ENCODE measurements at regions not wholly inside any gene's neighbourhood (a gene's known extent, or its start where the extent isn't known, plus 50 kb on each side); places are given as distances from the start of the nearest gene placed in this dataset.
"Not testable (repeated sequence)": the region's sequence is repeated elsewhere in the genome, so short reads cannot be mapped to it uniquely, and the experiment has no call there.

DNA sequence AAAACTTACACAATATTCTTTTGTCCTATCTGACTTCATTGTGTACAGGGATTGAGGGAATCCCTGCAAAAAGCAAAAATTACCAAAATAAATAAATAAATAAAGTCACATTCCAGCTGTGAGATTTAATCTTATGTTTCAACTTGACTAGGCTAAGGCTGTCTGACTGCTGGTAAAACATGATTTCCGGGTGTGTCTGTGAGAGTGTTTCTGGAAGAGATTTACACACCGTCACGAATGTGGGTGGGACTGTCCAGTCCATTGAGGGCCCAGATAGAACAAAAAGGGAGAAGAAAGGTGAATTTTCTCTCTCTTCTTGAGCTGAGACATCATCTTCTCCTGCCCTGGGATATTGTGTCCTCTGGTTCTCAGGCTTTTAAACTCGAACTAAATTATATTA lies 166.1 kb downstream of the LIG4 start:
- H3K4me1 ChIP-seq (ENCODE audit: control insufficient read depth in 1 of 2, insufficient read depth in 2 of 2, low read length in 2 of 2): no peaks in the 10 kb centered on the region
- no peak overlapping the region for H3K9ac ChIP-seq (ENCODE audit: low read depth in 1 of 2, low read length in 2 of 2)
- H3K27ac ChIP-seq (ENCODE audit: low read depth, low read length): no peak overlapping the region
- no peaks in the 10 kb centered on the region for H3K27me3 ChIP-seq (ENCODE audit: control insufficient read depth in 1 of 2, insufficient read depth in 2 of 2, low read length in 2 of 2)
- H3K4me3 ChIP-seq (ENCODE audit: low read depth in 1 of 2, low read length in 2 of 2): no peak overlapping the region
- no peaks in the 10 kb centered on the region for H3K36me3 ChIP-seq (ENCODE audit: control insufficient read depth in 1 of 2, insufficient read depth in 2 of 2, low read length in 2 of 2)
- no peaks in the 10 kb centered on the region for H3K9me3 ChIP-seq (ENCODE audit: control insufficient read depth in 1 of 2, low read length in 2 of 2)

DNA sequence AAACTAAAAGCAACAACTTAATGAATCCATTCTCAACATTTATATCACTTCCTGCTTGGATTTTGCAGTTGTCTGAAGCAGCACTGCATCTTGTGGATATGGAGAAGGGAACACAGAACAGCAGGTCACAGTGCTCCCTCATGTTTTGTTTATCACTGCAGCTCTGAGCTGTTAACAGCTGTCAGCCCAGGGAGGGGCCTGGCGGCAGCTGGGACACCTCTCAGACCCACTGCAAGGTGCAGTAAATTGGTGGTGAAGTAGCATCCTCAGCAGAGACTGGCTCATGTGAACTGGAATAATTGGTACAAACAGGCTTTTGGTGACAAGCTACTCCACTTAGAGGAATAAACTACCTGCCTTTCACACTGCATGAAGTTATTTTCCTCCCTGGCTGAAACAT lies 170.4 kb downstream of the LIG4 start:
- Histone ChIP-seq H3K27me3 (ENCODE audit: control insufficient read depth in 1 of 2, insufficient read depth in 2 of 2, low read length in 2 of 2) (no peaks in the 10 kb centered on the region), H3K9me3 (ENCODE audit: control insufficient read depth in 1 of 2, low read length in 2 of 2) (no peaks in the 10 kb centered on the region), H3K36me3 (ENCODE audit: control insufficient read depth in 1 of 2, insufficient read depth in 2 of 2, low read length in 2 of 2) (no peaks in the 10 kb centered on the region), H3K4me1 (ENCODE audit: control insufficient read depth in 1 of 2, insufficient read depth in 2 of 2, low read length in 2 of 2) (no peaks in the 10 kb centered on the region), H3K9ac (ENCODE audit: low read depth in 1 of 2, low read length in 2 of 2) (no peak overlapping the region), H3K27ac (ENCODE audit: low read depth, low read length) (no peak overlapping the region), H3K4me3 (ENCODE audit: low read depth in 1 of 2, low read length in 2 of 2) (no peak overlapping the region)

DNA sequence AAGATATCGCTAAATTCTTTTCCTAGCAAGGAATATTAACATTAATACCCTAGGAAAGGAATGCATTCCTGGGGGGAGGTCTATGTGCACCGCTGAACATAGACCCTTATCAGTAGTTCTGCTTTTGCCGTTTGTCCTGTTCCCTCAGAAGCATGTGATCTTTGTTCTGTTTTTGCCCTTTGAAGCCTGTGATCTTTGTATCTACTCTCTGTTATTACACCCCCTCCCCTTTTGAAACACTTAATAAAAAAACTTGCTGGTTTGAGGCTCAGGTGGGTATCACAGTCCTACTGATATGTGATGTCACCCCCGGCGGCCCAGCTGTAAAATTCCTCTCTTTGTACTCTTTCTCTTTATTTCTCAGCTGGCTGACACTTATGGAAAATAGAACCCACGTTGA lies 172.5 kb downstream of the LIG4 start:
- H3K9me3 ChIP-seq (ENCODE audit: control insufficient read depth in 1 of 2, low read length in 2 of 2); H3K9ac ChIP-seq (ENCODE audit: low read depth in 1 of 2, low read length in 2 of 2); H3K27ac ChIP-seq (ENCODE audit: low read depth, low read length); H3K4me1 ChIP-seq (ENCODE audit: control insufficient read depth in 1 of 2, insufficient read depth in 2 of 2, low read length in 2 of 2); H3K4me3 ChIP-seq (ENCODE audit: low read depth in 1 of 2, low read length in 2 of 2); H3K27me3 ChIP-seq (ENCODE audit: control insufficient read depth in 1 of 2, insufficient read depth in 2 of 2, low read length in 2 of 2); H3K36me3 ChIP-seq (ENCODE audit: control insufficient read depth in 1 of 2, insufficient read depth in 2 of 2, low read length in 2 of 2): not testable (repeated sequence)

DNA sequence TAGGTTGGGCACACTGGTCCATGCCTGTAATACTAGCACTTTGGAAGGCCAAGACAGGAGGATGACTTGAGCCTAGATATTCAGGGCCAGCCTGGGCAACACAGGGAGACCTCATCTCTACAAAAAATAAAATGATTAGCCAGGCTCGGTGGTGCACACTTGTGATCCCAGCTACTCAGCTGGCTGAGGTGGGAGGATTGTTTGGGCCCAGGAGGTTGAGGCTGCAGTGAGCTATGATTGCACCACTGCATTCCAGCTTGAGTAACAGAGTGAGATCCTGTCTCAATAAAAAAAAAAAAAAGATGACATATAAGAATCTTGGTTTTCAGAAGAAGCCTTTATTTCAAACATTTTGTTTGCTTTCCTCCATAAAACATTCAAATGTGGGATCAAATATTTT lies 178.0 kb downstream of the LIG4 start:
- H3K4me1 ChIP-seq (ENCODE audit: control insufficient read depth in 1 of 2, insufficient read depth in 2 of 2, low read length in 2 of 2): peaks cover 7% of the 10 kb centered on the region in 2 donors

DNA sequence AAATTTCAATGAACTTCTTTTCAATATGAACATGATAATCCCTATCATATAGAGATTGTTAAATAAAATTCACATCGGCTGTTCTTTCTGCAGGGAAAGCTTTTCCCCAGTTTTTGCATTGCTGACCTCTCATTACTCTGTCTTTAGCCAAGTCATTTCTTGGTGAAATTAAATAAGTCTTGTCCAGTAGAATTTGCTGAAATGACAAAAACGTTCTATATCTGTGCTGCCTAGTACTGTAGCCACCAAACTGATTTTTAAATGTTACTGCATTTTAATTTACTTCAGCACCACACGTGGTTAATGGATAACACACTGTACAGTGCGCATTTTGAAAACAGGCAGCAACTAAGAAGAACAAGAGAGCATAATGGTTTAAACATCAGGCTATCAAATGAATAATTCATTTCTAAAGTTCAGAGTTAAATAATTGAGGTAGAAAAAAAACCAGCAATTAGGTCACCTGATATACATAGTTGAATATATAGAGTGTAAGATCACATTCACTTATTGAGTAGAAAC lies 178.9 kb downstream of the LIG4 start:
- Histone ChIP-seq H3K27ac (ENCODE audit: low read depth, low read length) (no peak overlapping the region), H3K27me3 (ENCODE audit: control insufficient read depth in 1 of 2, insufficient read depth in 2 of 2, low read length in 2 of 2) (no peaks in the 10 kb centered on the region), H3K4me1 (ENCODE audit: control insufficient read depth in 1 of 2, insufficient read depth in 2 of 2, low read length in 2 of 2) (peaks cover 7% of the 10 kb centered on the region in 2 donors), H3K9ac (ENCODE audit: low read depth in 1 of 2, low read length in 2 of 2) (no peak overlapping the region), H3K4me3 (ENCODE audit: low read depth in 1 of 2, low read length in 2 of 2) (no peak overlapping the region), H3K36me3 (ENCODE audit: control insufficient read depth in 1 of 2, insufficient read depth in 2 of 2, low read length in 2 of 2) (no peaks in the 10 kb centered on the region), H3K9me3 (ENCODE audit: control insufficient read depth in 1 of 2, low read length in 2 of 2) (no peaks in the 10 kb centered on the region)

More for the DNA sequence above, 178.0 kb downstream of the LIG4 start:
- Histone ChIP-seq H3K27ac (ENCODE audit: low read depth, low read length) (no peak overlapping the region), H3K36me3 (ENCODE audit: control insufficient read depth in 1 of 2, insufficient read depth in 2 of 2, low read length in 2 of 2) (no peaks in the 10 kb centered on the region), H3K9ac (ENCODE audit: low read depth in 1 of 2, low read length in 2 of 2) (no peak overlapping the region), H3K27me3 (ENCODE audit: control insufficient read depth in 1 of 2, insufficient read depth in 2 of 2, low read length in 2 of 2) (no peaks in the 10 kb centered on the region), H3K9me3 (ENCODE audit: control insufficient read depth in 1 of 2, low read length in 2 of 2) (no peaks in the 10 kb centered on the region), H3K4me3 (ENCODE audit: low read depth in 1 of 2, low read length in 2 of 2) (no peak overlapping the region)

DNA sequence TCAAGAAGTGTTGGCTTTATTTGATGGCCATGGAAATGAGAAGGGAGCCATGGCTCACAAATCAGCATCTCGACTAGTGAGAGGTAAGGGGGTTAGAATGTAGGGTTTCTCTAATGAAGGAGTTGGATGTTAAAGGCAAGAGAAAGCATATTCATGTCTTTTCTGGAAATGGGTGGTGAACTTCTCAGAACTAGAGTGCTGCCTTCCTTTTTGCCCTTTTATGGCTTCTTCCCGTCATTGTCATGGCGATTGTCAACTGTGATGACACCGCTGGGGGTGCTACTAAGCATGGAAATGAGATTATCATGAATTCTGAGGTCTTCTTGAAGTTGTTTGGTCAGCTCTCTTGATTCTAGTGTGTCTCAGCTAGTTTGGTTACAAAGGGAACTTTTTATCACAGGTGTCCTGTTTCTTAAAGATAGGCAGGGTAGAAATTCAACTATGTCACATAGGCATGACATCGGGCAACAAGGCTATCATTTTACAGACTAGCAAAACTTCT lies 180.4 kb downstream of the LIG4 start:
- Histone ChIP-seq H3K9ac (ENCODE audit: low read depth in 1 of 2, low read length in 2 of 2) (no peak overlapping the region), H3K4me3 (ENCODE audit: low read depth in 1 of 2, low read length in 2 of 2) (no peak overlapping the region), H3K4me1 (ENCODE audit: control insufficient read depth in 1 of 2, insufficient read depth in 2 of 2, low read length in 2 of 2) (peaks cover 7% of the 10 kb centered on the region in 2 donors), H3K9me3 (ENCODE audit: control insufficient read depth in 1 of 2, low read length in 2 of 2) (no peaks in the 10 kb centered on the region), H3K36me3 (ENCODE audit: control insufficient read depth in 1 of 2, insufficient read depth in 2 of 2, low read length in 2 of 2) (no peaks in the 10 kb centered on the region), H3K27me3 (ENCODE audit: control insufficient read depth in 1 of 2, insufficient read depth in 2 of 2, low read length in 2 of 2) (no peaks in the 10 kb centered on the region), H3K27ac (ENCODE audit: low read depth, low read length) (no peak overlapping the region)

DNA sequence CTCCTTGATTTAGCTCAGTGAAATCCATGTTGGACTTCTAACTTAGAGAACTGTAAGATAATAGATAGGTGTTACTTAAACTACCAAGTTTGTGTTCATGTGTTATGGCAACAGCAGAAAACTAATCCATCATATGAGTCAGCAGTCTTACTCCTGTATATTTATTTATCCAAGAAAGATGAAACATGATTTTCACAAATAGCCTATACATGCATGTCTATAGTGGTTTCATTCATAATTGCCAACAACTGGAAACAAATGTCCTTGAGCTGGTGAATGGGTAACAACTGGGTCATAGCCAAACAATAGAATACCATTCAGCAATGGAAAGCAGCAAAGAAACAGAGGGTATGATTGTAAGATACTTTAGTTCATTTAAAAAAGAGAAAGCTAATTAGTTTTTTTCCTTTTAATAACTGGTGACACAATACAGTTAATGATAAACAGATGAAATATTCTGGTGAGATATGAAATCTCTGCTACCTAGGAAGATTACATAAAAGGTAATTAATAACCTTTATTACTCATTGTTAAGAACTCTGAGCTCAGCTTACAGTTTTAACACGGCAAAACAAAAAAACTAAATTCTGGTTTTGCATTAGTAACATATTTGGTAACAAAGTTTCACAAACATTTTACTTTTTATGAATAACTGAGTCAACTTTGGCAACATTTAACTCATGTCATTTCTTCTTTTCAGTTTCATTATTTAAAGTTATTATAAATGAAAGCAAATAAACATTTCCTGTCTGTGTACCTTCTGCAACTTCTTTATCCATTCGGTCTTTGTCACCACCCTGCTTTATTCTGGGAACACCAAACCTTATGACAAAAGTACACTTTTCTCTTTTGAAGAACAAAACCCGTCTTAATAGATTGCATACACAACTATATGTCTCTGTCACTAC lies 181.3 kb downstream of the LIG4 start:
- H3K36me3 ChIP-seq (ENCODE audit: control insufficient read depth in 1 of 2, insufficient read depth in 2 of 2, low read length in 2 of 2): no peaks in the 10 kb centered on the region
- H3K27me3 ChIP-seq (ENCODE audit: control insufficient read depth in 1 of 2, insufficient read depth in 2 of 2, low read length in 2 of 2): no peaks in the 10 kb centered on the region
- H3K4me1 ChIP-seq (ENCODE audit: control insufficient read depth in 1 of 2, insufficient read depth in 2 of 2, low read length in 2 of 2): peaks cover 7% of the 10 kb centered on the region in 2 donors
- H3K4me3 ChIP-seq (ENCODE audit: low read depth in 1 of 2, low read length in 2 of 2): peak overlapping the region; percentile 12 to 19
- no peak overlapping the region for H3K27ac ChIP-seq (ENCODE audit: low read depth, low read length)
- no peaks in the 10 kb centered on the region for H3K9me3 ChIP-seq (ENCODE audit: control insufficient read depth in 1 of 2, low read length in 2 of 2)
- no peak overlapping the region for H3K9ac ChIP-seq (ENCODE audit: low read depth in 1 of 2, low read length in 2 of 2)

DNA sequence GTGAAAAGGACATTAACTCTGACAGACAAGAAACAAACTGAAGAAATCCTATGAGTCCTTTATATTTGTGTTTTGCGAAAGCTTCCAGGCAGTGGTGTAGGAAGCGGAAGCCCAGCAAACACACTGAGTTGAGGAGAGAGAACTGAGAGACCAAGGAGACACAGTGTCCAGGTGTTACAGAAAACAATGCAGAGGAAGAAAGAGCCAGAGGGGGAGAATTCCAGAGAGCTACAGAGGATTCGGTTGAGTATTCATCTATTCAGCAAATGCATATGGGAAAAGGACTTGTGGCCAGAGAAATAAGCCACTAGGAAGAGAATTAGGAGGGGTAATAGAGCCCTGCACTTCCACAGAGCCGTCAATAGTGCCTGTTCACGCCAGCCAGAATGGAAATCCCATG lies 183.5 kb downstream of the LIG4 start:
- no peak overlapping the region for H3K27ac ChIP-seq (ENCODE audit: low read depth, low read length)
- no peak overlapping the region for H3K4me3 ChIP-seq (ENCODE audit: low read depth in 1 of 2, low read length in 2 of 2)
- no peak overlapping the region for H3K9ac ChIP-seq (ENCODE audit: low read depth in 1 of 2, low read length in 2 of 2)
- H3K9me3 ChIP-seq (ENCODE audit: control insufficient read depth in 1 of 2, low read length in 2 of 2): no peaks in the 10 kb centered on the region
- no peaks in the 10 kb centered on the region for H3K27me3 ChIP-seq (ENCODE audit: control insufficient read depth in 1 of 2, insufficient read depth in 2 of 2, low read length in 2 of 2)
- no peaks in the 10 kb centered on the region for H3K36me3 ChIP-seq (ENCODE audit: control insufficient read depth in 1 of 2, insufficient read depth in 2 of 2, low read length in 2 of 2)
- H3K4me1 ChIP-seq (ENCODE audit: control insufficient read depth in 1 of 2, insufficient read depth in 2 of 2, low read length in 2 of 2): peaks cover 7% of the 10 kb centered on the region in 2 donors

DNA sequence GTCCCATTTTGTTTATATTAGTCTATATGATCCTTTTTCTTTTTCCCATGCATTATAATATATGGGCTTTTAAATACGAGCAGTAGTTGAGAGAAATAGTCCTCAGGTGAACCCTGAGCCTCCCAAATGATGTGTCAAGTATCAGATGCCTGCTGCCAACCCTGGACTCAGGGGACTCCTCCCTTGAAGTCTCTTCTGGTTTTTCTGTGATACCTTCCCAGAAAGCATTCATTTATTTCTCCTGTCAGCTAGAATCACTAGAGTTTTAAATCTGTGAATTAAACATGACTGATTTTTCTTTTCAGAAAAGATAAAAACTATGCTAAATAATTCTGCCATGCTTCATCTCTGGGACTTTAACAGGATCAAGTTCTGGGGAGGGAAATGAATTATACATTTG lies 184.6 kb downstream of the LIG4 start:
- peaks cover 7% of the 10 kb centered on the region in 2 donors for H3K4me1 ChIP-seq (ENCODE audit: control insufficient read depth in 1 of 2, insufficient read depth in 2 of 2, low read length in 2 of 2)
- H3K27ac ChIP-seq (ENCODE audit: low read depth, low read length): no peak overlapping the region
- no peaks in the 10 kb centered on the region for H3K27me3 ChIP-seq (ENCODE audit: control insufficient read depth in 1 of 2, insufficient read depth in 2 of 2, low read length in 2 of 2)
- no peaks in the 10 kb centered on the region for H3K36me3 ChIP-seq (ENCODE audit: control insufficient read depth in 1 of 2, insufficient read depth in 2 of 2, low read length in 2 of 2)
- no peak overlapping the region for H3K9ac ChIP-seq (ENCODE audit: low read depth in 1 of 2, low read length in 2 of 2)
- no peak overlapping the region for H3K4me3 ChIP-seq (ENCODE audit: low read depth in 1 of 2, low read length in 2 of 2)
- no peaks in the 10 kb centered on the region for H3K9me3 ChIP-seq (ENCODE audit: control insufficient read depth in 1 of 2, low read length in 2 of 2)

DNA sequence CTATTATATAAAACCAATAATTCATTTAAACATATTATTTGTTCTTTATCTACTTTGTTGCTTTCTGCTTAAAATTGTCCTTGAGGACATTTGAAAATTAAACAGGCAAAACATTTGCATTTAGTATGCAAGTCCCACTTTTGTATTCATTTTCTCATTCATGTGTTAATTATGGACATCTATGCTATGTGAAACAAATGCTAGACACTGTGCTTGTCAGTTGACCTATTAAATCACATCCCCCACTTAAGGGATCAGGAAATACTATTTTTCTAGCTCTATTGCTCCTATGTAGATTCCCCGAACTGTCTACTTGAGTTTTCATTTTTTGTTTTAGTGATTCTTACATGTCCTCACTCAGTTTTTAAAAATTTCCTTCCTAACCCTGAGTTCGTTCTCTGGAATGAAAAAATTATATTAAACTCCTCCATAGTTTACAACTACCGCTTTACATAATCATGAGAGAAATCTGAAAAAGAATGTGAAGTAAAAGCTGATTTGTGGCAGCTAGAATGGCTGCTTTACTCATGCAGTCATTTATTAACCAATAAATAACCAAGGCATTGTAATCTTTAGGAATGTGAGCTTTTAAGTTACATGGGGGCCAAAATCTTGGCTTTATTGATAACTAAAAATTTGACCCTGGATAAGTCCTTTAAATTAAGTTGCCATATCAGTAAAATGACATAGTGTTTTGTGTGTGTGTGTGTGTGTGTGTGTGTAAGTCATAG lies 188.5 kb downstream of the LIG4 start:
- H3K27ac ChIP-seq (ENCODE audit: low read depth, low read length): no peak overlapping the region
- no peak overlapping the region for H3K4me3 ChIP-seq (ENCODE audit: low read depth in 1 of 2, low read length in 2 of 2)

More for the DNA sequence above, 188.5 kb downstream of the LIG4 start:
- H3K36me3 ChIP-seq (ENCODE audit: control insufficient read depth in 1 of 2, insufficient read depth in 2 of 2, low read length in 2 of 2): no peaks in the 10 kb centered on the region
- H3K9me3 ChIP-seq (ENCODE audit: control insufficient read depth in 1 of 2, low read length in 2 of 2): no peaks in the 10 kb centered on the region
- H3K9ac ChIP-seq (ENCODE audit: low read depth in 1 of 2, low read length in 2 of 2): no peak overlapping the region
- H3K27me3 ChIP-seq (ENCODE audit: control insufficient read depth in 1 of 2, insufficient read depth in 2 of 2, low read length in 2 of 2): no peaks in the 10 kb centered on the region
- H3K4me1 ChIP-seq (ENCODE audit: control insufficient read depth in 1 of 2, insufficient read depth in 2 of 2, low read length in 2 of 2): no peaks in the 10 kb centered on the region

Measured in duodenal mucosa (tissue), 2 donors.